RPMI8226 (cell line): ENCODE measurements at regions not wholly inside any gene's neighbourhood (a gene's known extent, or its start where the extent isn't known, plus 50 kb on each side); places are given as distances from the start of the nearest gene placed in this dataset.

Source experiments
- DNase-seq: peaks from one replicate; pipeline ENCODE4 v3.0.0-alpha.2; 2015

- DNase-seq = no peak
Observed at GRCh38 chr10:133004478-133004877, 62.1 kb upstream of the CFAP46 start.

GRCh38 chr10:133003188-133003587 is 60.8 kb upstream of the CFAP46 start:
- no peak for DNase-seq

- no peak for DNase-seq
Observed at GRCh38 chr10:133002685-133003084, 60.3 kb upstream of the CFAP46 start.

- DNase-seq = no peak
Observed at GRCh38 chr10:133001114-133001513, 58.7 kb upstream of the CFAP46 start.

- DNase-seq = no peak
Observed at GRCh38 chr10:133000648-133001047, 58.3 kb upstream of the CFAP46 start.

GRCh38 chr10:132997517-132998265 is 55.3 kb upstream of the CFAP46 start:
- no peak for DNase-seq

GRCh38 chr10:132996603-132997343 is 54.4 kb upstream of the CFAP46 start:
- DNase-seq = no peak

- DNase-seq = no peak
Observed at GRCh38 chr10:132995909-132996602, 53.7 kb upstream of the CFAP46 start.

- no peak for DNase-seq
Observed at GRCh38 chr10:132994811-132995210, 52.4 kb upstream of the CFAP46 start.

- no peak for DNase-seq
Observed at GRCh38 chr10:132994185-132994796, 51.9 kb upstream of the CFAP46 start.

GRCh38 chr10:132993271-132994184 is 51.2 kb upstream of the CFAP46 start:
- no peak for DNase-seq

GRCh38 chr10:132992433-132993215 is 50.3 kb upstream of the CFAP46 start:
- DNase-seq = no peak
